IMR-90 (cell line): ENCODE measurements at regions not wholly inside any gene's neighbourhood (a gene's known extent, or its start where the extent isn't known, plus 50 kb on each side); places are given as distances from the start of the nearest gene placed in this dataset.

Experiments
- ATAC-seq: fragments of 200-7000 bp; cut with Tn5 transposase; 2 replicates; pipeline ENCODE4 v1.9.1; 2020; ENCODE audit warnings: low read depth, mild to moderate bottlenecking, moderate library complexity
- BruUV-seq: library from RNA; stranded (reverse); fragments of 400-500 nt; replicated peaks from 2 replicates; lab custom pipeline; 2021; lab: Mats Ljungman, UMichigan
- CTCF ChIA-PET: fragments of 300-600 bp; formaldehyde crosslinking; extraction: SDS; loops from one replicate; lab custom pipeline; 2021; ENCODE audit warnings: antibody characterized with exemption; lab: Yijun Ruan, JAX
- POLR2A ChIA-PET: fragments of 300-600 bp; sonication (Branson Sonifier 250); formaldehyde crosslinking; loops from one replicate; lab custom pipeline; 2022; ENCODE audit warnings: antibody characterized with exemption; ENCODE audit not compliant: unreplicated experiment; lab: Charles Lee
- DNase-seq: peaks from one replicate; pipeline ENCODE4 v3.0.0; 2013
- H2AFZ ChIP-seq: replicated peaks from 2 replicates; pipeline ENCODE3; 2013; ENCODE audit warnings: low read length, mild to moderate bottlenecking; ENCODE audit not compliant: poor library complexity
- H2AK5ac ChIP-seq: 2 replicates; pipeline ENCODE4 v1.6.1; 2013; ENCODE audit warnings: low read depth, low read length, inconsistent platforms
- H2AK9ac ChIP-seq: replicated peaks from 2 replicates; pipeline ENCODE3; 2013; ENCODE audit warnings: mild to moderate bottlenecking, low read depth, low read length, moderate library complexity; ENCODE audit not compliant: poor library complexity
- H2BK120ac ChIP-seq: 2 replicates; pipeline ENCODE4 v1.6.1; 2013; ENCODE audit warnings: low read depth, low read length, inconsistent platforms
- H2BK15ac ChIP-seq: 3 replicates; pipeline ENCODE4 v1.6.1; 2013; ENCODE audit warnings: low read depth, low read length, inconsistent platforms
- H2BK20ac ChIP-seq: 2 replicates; pipeline ENCODE4 v1.6.1; 2013; ENCODE audit warnings: low read depth, mild to moderate bottlenecking, inconsistent platforms, low read length, moderate library complexity
- H2BK5ac ChIP-seq: 2 replicates; pipeline ENCODE4 v1.6.1; 2013; ENCODE audit warnings: mild to moderate bottlenecking, low read depth, low read length, inconsistent platforms; ENCODE audit not compliant: poor library complexity, severe bottlenecking
- H3K14ac ChIP-seq: replicated peaks from 2 replicates; pipeline ENCODE4 v1.6.1; 2013; ENCODE audit warnings: low read depth, low read length, inconsistent platforms
- H3K18ac ChIP-seq: 2 replicates; pipeline ENCODE4 v1.6.1; 2013; ENCODE audit warnings: low read depth, low read length, control low read depth
- H3K23ac ChIP-seq: 2 replicates; pipeline ENCODE4 v1.6.1; 2013; ENCODE audit warnings: low read depth, low read length, inconsistent platforms
- H3K27ac ChIP-seq: 2 replicates; pipeline ENCODE4 v1.5.1; 2013; ENCODE audit warnings: mild to moderate bottlenecking, control low read depth, low read length; ENCODE audit not compliant: insufficient read depth
- H3K27me3 ChIP-seq: 2 replicates; pipeline ENCODE4 v1.6.1; 2013; ENCODE audit warnings: low read length; ENCODE audit not compliant: control insufficient read depth, insufficient read depth
- H3K36me3 ChIP-seq: 2 replicates; pipeline ENCODE4 v1.6.1; 2013; ENCODE audit warnings: low read length, mixed read lengths; ENCODE audit not compliant: control insufficient read depth, insufficient read depth
- H3K4ac ChIP-seq: 2 replicates; pipeline ENCODE4 v1.6.1; 2013; ENCODE audit warnings: low read depth, low read length, inconsistent platforms
- H3K4me1 ChIP-seq: 2 replicates; pipeline ENCODE4 v1.6.1; 2013; ENCODE audit warnings: low read length, mixed read lengths; ENCODE audit not compliant: control insufficient read depth, insufficient read depth
- H3K4me2 ChIP-seq: 2 replicates; pipeline ENCODE4 v1.6.1; 2013; ENCODE audit warnings: low read depth, mild to moderate bottlenecking, control low read depth, low read length, moderate library complexity
- H3K4me3 ChIP-seq: 2 replicates; pipeline ENCODE4 v1.5.1; 2013; ENCODE audit warnings: low read depth, mild to moderate bottlenecking, control low read depth, low read length, moderate library complexity; ENCODE audit not compliant: insufficient read depth
- H3K56ac ChIP-seq: 2 replicates; pipeline ENCODE4 v1.6.1; 2013; ENCODE audit warnings: low read length, inconsistent platforms; ENCODE audit not compliant: insufficient read depth; ENCODE audit errors: extremely low read depth
- H3K79me1 ChIP-seq, 2 experiments: 2 replicates each; pipeline ENCODE4 v1.6.1; 2013; ENCODE audit warnings: low read length in 2 of 2, inconsistent platforms in 1 of 2, low read depth in 1 of 2
- H3K9ac ChIP-seq: 2 replicates; pipeline ENCODE4 v1.6.1; 2013; ENCODE audit warnings: low read depth, low read length, control low read depth
- H3K9me1 ChIP-seq: 2 replicates; pipeline ENCODE4 v1.6.1; 2013; ENCODE audit warnings: low read length, inconsistent platforms; ENCODE audit not compliant: insufficient read depth
- H3K9me3 ChIP-seq: 2 replicates; pipeline ENCODE4 v1.6.1; 2013; ENCODE audit warnings: low read length; ENCODE audit not compliant: control insufficient read depth, insufficient read depth
- H4K20me1 ChIP-seq: 2 replicates; pipeline ENCODE4 v1.6.1; 2013; ENCODE audit warnings: low read length, inconsistent platforms; ENCODE audit not compliant: insufficient read depth
- H4K5ac ChIP-seq: 2 replicates; pipeline ENCODE4 v1.6.1; 2013; ENCODE audit warnings: mild to moderate bottlenecking, low read depth, low read length, control low read depth
- H4K8ac ChIP-seq, 2 experiments: 2 replicates each; pipeline ENCODE4 v1.6.1; 2013; ENCODE audit warnings: low read depth in 2 of 2, low read length in 2 of 2, control low read depth in 1 of 2, inconsistent platforms in 1 of 2
- H4K91ac ChIP-seq: 2 replicates; pipeline ENCODE4 v1.6.1; 2013; ENCODE audit warnings: low read depth, low read length, inconsistent platforms; ENCODE audit not compliant: insufficient read depth
- BHLHE40 ChIP-seq: fragments of 150-350 bp; IDR thresholded peaks from 2 replicates; pipeline ENCODE4 v1.6.1; 2016; ENCODE audit warnings: mild to moderate bottlenecking, low read depth, low read length
- CEBPB ChIP-seq: IDR thresholded peaks from 2 replicates; pipeline ENCODE4 v1.6.1; 2012; ENCODE audit warnings: low read depth, low read length, improper control_type of control experiment
- CHD1 ChIP-seq: IDR thresholded peaks from 2 replicates; pipeline ENCODE4 v1.6.1; 2012; ENCODE audit warnings: low read depth, low read length, improper control_type of control experiment
- FOS ChIP-seq: fragments of 150-350 bp; IDR thresholded peaks from 2 replicates; pipeline ENCODE4 v1.6.1; 2016; ENCODE audit warnings: low read depth, low read length
- MAFK ChIP-seq: IDR thresholded peaks from 2 replicates; pipeline ENCODE4 v1.6.1; 2012; ENCODE audit warnings: low read depth, low read length, improper control_type of control experiment
- MAZ ChIP-seq: IDR thresholded peaks from 2 replicates; pipeline ENCODE4 v1.6.1; 2012; ENCODE audit warnings: low read depth, mild to moderate bottlenecking, low read length, improper control_type of control experiment, moderate library complexity, borderline replicate concordance
- MXI1 ChIP-seq: IDR thresholded peaks from 2 replicates; pipeline ENCODE4 v1.6.1; 2012; ENCODE audit warnings: low read depth, mild to moderate bottlenecking, low read length, moderate library complexity, borderline replicate concordance
- NFE2L2 ChIP-seq: fragments of 150-350 bp; IDR thresholded peaks from 2 replicates; pipeline ENCODE4 v1.6.1; 2016; ENCODE audit warnings: low read depth, mild to moderate bottlenecking, low read length
- POLR2A ChIP-seq: IDR thresholded peaks from 2 replicates; pipeline ENCODE4 v1.6.1; 2012; ENCODE audit warnings: mild to moderate bottlenecking, low read depth, low read length
- RAD21 ChIP-seq: IDR thresholded peaks from 2 replicates; pipeline ENCODE4 v1.6.1; 2012; ENCODE audit warnings: low read length, improper control_type of control experiment
- RCOR1 ChIP-seq: IDR thresholded peaks from 2 replicates; pipeline ENCODE4 v1.6.1; 2012; ENCODE audit warnings: mild to moderate bottlenecking, low read length, improper control_type of control experiment; ENCODE audit not compliant: insufficient replicate concordance
- RFX5 ChIP-seq: IDR thresholded peaks from 2 replicates; pipeline ENCODE4 v1.8.0; 2012; ENCODE audit warnings: low read depth, mild to moderate bottlenecking, low read length, moderate library complexity
- SMC3 ChIP-seq: fragments of 150-350 bp; IDR thresholded peaks from 2 replicates; pipeline ENCODE4 v1.6.1; 2016; ENCODE audit warnings: low read depth, mild to moderate bottlenecking, antibody characterized with exemption, low read length, moderate library complexity
- WGBS, 2 experiments: methylation state at CpG; one replicate each; pipeline versions ENCODE4 v1.1.5 to v1.1.7; 2013; ENCODE audit warnings: missing lambda C conversion rate in 2 of 2; ENCODE audit not compliant: insufficient read length in 1 of 2; ENCODE audit errors: extremely low coverage in 2 of 2; 5-methylcytosine and 5-hydroxymethylcytosine counted together
- dilution Hi-C: fragments of 300-500 bp; cut with HindIII; formaldehyde crosslinking; loops from one replicate; pipeline ENCODE4 v1.14.3; 2018; ENCODE audit warnings: low sequenced_read_pairs; ENCODE audit not compliant: unreplicated experiment
- in situ Hi-C: fragments of 300-500 bp; cut with MboI; formaldehyde crosslinking; loops from 3 replicates; pipeline ENCODE4 v1.14.3; 2019; ENCODE audit warnings: low sequenced_read_pairs, inconsistent platforms, mixed read lengths
- intact Hi-C: fragments of 100-400 bp; cut with micrococcal nuclease; formaldehyde crosslinking; loops from 2 replicates; pipeline ENCODE4 v1.10.0; 2022
- TF ChIP-seq, protein P1 (sequence below): conservative IDR thresholded peaks from 2 replicates; pipeline ENCODE4 v1.5.1; 2012; ENCODE audit warnings: mild to moderate bottlenecking, low read depth, low read length, improper control_type of control experiment
- TF ChIP-seq, protein P2 (sequence below): fragments of 150-350 bp; IDR thresholded peaks from 2 replicates; pipeline ENCODE4 v1.6.1; 2016; ENCODE audit warnings: low read depth, mild to moderate bottlenecking, low read length, moderate library complexity, borderline replicate concordance
- TF ChIP-seq, protein P3 (sequence below): fragments of 150-350 bp; IDR thresholded peaks from 2 replicates; pipeline ENCODE4 v1.6.1; 2017; ENCODE audit warnings: mild to moderate bottlenecking, antibody characterized with exemption, low read length, low read depth

DNA sequence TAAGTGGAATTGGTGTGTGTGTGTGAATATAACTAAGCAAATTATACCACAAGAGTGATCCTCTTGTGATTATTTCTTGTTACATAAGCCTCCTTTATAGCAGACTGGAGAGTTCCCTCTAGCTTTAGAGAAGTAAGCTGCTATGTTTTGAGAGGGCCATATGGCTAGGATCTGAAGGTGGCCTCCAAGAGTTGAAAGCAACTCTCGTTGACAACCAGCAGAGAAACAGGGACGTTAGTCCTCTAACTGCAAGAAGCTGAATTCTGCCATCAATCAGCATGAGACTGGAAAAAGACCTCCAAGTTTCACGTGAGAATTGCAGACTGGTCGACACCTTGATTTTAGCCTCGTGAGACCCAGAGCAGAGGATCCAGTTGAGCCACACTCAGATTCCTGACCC is 278.5 kb upstream of the ZNF717 start:
- Histone ChIP-seq H3K9ac (no peak overlapping the region), H3K9me1 (no peaks in the 10 kb centered on the region), H4K91ac (no peak overlapping the region), H3K4ac (no peak overlapping the region), H3K27me3 (no peaks in the 10 kb centered on the region), H3K79me1 (no peaks in the 10 kb centered on the region), H2AK5ac (no peak overlapping the region), H4K5ac (no peak overlapping the region), H3K27ac (no peak overlapping the region), H3K18ac (no peak overlapping the region), H3K14ac (no peak overlapping the region), H2BK15ac (0 out of 3 replicates have a peak overlapping the region, but pooled peaks have one; percentile 21), H2BK5ac (no peak overlapping the region), H3K56ac (no peak overlapping the region), H4K20me1 (no peaks in the 10 kb centered on the region), H3K4me1 (0 out of 2 replicates have a peak, but pooled peaks cover 2% of the 10 kb centered on the region), H2AK9ac (no peak overlapping the region), H3K4me2 (no peak overlapping the region), H3K23ac (no peak overlapping the region), H4K8ac (no peak overlapping the region), H3K36me3 (no peaks in the 10 kb centered on the region), H2BK120ac (no peak overlapping the region), H2AFZ (no peak overlapping the region), H3K4me3 (no peak overlapping the region), H3K9me3 (no peaks in the 10 kb centered on the region), H2BK20ac (no peak overlapping the region)
- no TSS peak for BruUV-seq
- DNase-seq (no peak), ATAC-seq (no peak)
- intact Hi-C loops (no loop called here), dilution Hi-C loops (no loop called here), in situ Hi-C loops (no loop called here)
- 84% methylated on average over 5 of the region's 5 CpGs; no CpG with 5 or more reads in 1 of the 2 experiments for WGBS, 2 experiments
- TF ChIP-seq MAZ (no peak), BHLHE40 (no peak), SMC3 (no peak), RAD21 (no peak), RCOR1 (no peak), MXI1 (no peak), CHD1 (no peak), CEBPB (no peak), FOS (no peak), RFX5 (no peak), POLR2A (no peak), NFE2L2 (no peak), MAFK (no peak)
- TF ChIP-seq, protein P1, sequence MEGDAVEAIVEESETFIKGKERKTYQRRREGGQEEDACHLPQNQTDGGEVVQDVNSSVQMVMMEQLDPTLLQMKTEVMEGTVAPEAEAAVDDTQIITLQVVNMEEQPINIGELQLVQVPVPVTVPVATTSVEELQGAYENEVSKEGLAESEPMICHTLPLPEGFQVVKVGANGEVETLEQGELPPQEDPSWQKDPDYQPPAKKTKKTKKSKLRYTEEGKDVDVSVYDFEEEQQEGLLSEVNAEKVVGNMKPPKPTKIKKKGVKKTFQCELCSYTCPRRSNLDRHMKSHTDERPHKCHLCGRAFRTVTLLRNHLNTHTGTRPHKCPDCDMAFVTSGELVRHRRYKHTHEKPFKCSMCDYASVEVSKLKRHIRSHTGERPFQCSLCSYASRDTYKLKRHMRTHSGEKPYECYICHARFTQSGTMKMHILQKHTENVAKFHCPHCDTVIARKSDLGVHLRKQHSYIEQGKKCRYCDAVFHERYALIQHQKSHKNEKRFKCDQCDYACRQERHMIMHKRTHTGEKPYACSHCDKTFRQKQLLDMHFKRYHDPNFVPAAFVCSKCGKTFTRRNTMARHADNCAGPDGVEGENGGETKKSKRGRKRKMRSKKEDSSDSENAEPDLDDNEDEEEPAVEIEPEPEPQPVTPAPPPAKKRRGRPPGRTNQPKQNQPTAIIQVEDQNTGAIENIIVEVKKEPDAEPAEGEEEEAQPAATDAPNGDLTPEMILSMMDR: no peak
- TF ChIP-seq, protein P2, sequence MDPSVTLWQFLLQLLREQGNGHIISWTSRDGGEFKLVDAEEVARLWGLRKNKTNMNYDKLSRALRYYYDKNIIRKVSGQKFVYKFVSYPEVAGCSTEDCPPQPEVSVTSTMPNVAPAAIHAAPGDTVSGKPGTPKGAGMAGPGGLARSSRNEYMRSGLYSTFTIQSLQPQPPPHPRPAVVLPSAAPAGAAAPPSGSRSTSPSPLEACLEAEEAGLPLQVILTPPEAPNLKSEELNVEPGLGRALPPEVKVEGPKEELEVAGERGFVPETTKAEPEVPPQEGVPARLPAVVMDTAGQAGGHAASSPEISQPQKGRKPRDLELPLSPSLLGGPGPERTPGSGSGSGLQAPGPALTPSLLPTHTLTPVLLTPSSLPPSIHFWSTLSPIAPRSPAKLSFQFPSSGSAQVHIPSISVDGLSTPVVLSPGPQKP: no peak
- TF ChIP-seq, protein P3, sequence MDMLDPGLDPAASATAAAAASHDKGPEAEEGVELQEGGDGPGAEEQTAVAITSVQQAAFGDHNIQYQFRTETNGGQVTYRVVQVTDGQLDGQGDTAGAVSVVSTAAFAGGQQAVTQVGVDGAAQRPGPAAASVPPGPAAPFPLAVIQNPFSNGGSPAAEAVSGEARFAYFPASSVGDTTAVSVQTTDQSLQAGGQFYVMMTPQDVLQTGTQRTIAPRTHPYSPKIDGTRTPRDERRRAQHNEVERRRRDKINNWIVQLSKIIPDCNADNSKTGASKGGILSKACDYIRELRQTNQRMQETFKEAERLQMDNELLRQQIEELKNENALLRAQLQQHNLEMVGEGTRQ: no peak
- ChIA-PET POLR2A (no interaction called here), CTCF (no interaction called here)
